ENCODE measurements at regions not wholly inside any gene's neighbourhood (a gene's known extent, or its start where the extent isn't known, plus 50 kb on each side); places are given as distances from the start of the nearest gene placed in this dataset.

GRCh38 chr10:70973275-70973674, 84.9 kb upstream of the PCBD1 start:
- TF ChIP-seq CTCF (conservative IDR thresholded peaks at IDR 0.05; ENCODE audit: low read depth, low read length) (no peak), POLR2A (IDR thresholded peaks at IDR 0.05; ENCODE audit: low read depth, low read length) (no peak), FOS (IDR thresholded peaks at IDR 0.05; ENCODE audit: low read depth, low read length) (no peak), CHD1 (IDR thresholded peaks at IDR 0.05; ENCODE audit: low read depth, low read length) (no peak)

All from IMR-90 (cell line).